Right lobe of liver (tissue), 4 donors: ENCODE measurements at regions not wholly inside any gene's neighbourhood (a gene's known extent, or its start where the extent isn't known, plus 50 kb on each side); places are given as distances from the start of the nearest gene placed in this dataset.

Experiments used
- POLR2A ChIP-seq: fragments of 450-650 bp; IDR thresholded peaks from one replicate; pipeline ENCODE4 v1.6.1; 2017; ENCODE audit warnings: antibody characterized with exemption, mild to moderate bottlenecking
- TF ChIP-seq, protein P1 (sequence below), 4 donors: fragments of 200-600 bp in 3 of 4; fragments of 450-650 bp in 1 of 4; IDR thresholded peaks; one replicate each; pipeline versions ENCODE4 v1.5.1 to v1.8.0; 2016 to 2022; ENCODE audit warnings: antibody characterized with exemption in 4 of 4, mild to moderate bottlenecking in 2 of 4
- donor health status: DM: no; HTN: no; CAD: no.
- donor health status: DM: no; HTN: no; CAD: no.
- donor health status: DM: no; HTN: yes; CAD: no.

DNA sequence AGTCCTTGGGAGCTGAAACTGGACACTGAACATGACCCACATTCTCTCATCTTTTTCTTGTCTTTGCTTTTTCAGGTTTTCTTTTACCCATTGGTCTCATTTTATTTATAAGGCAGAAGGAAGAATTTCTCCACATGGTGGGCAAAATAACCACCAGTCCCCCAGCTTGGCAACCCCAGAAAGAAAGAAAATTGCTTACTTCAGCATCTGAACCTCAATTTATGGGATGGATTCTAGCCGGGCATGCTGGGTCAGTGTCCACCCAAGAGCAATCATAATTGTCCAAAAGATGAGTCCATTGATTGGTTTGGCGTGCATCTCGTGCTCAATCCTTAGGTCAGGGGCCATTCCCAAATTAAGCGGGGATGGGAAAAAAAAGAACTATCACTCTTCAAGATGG lies 163.7 kb downstream of the TMEM114 start:
- TF ChIP-seq POLR2A = no peak
- TF ChIP-seq, protein P1, sequence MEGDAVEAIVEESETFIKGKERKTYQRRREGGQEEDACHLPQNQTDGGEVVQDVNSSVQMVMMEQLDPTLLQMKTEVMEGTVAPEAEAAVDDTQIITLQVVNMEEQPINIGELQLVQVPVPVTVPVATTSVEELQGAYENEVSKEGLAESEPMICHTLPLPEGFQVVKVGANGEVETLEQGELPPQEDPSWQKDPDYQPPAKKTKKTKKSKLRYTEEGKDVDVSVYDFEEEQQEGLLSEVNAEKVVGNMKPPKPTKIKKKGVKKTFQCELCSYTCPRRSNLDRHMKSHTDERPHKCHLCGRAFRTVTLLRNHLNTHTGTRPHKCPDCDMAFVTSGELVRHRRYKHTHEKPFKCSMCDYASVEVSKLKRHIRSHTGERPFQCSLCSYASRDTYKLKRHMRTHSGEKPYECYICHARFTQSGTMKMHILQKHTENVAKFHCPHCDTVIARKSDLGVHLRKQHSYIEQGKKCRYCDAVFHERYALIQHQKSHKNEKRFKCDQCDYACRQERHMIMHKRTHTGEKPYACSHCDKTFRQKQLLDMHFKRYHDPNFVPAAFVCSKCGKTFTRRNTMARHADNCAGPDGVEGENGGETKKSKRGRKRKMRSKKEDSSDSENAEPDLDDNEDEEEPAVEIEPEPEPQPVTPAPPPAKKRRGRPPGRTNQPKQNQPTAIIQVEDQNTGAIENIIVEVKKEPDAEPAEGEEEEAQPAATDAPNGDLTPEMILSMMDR (IDR thresholded peaks at IDR 0.05) = no peak
